HG03520 (cell line): ENCODE measurements at regions not wholly inside any gene's neighbourhood (a gene's known extent, or its start where the extent isn't known, plus 50 kb on each side); places are given as distances from the start of the nearest gene placed in this dataset.

Experiments used
- ATAC-seq: cut with Tn5 transposase; IDR thresholded peaks from one replicate; pipeline ENCODE4 v1.9.1; 2021; ENCODE audit warnings: mild to moderate bottlenecking, moderate library complexity; ENCODE audit not compliant: unreplicated experiment

GRCh38 chr20:40244286-40244685 is 444.8 kb downstream of the MAFB start:
- ATAC-seq: no peak

DNA sequence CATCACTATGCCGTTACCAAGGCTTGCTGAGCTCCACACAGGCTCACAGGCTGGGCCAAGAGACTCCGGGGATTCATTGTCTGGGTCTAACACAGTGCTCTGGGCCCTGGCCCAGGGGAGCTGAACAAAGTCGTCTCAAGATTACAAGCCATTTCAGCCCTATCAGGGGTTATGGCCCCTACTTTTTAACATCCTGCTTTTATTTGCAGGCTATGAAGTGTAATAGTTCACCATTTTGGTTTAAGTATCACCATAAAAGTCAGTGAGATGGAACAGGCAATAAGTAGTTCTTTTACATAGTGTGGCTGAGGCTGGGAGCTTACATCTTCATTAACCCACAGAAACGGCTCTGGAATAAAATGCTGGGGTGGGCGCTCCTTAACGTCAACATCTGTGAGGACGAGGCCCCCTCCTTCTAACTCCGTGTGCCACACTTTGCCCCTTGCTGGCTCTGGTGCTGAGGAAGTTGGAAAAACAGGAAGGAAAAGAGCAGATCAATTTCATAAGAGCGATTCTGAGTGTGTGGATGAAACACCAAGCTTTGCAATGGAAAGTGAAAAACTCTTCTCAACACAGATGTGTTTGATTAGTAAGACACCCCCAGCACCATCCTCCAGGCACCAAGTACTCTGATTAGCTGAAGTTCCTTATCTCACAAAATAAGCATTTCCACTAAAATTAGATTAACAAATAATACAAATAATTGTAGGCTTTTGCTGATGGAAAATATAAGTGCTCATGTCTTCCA is 447.3 kb downstream of the MAFB start:
- ATAC-seq: no peak

DNA sequence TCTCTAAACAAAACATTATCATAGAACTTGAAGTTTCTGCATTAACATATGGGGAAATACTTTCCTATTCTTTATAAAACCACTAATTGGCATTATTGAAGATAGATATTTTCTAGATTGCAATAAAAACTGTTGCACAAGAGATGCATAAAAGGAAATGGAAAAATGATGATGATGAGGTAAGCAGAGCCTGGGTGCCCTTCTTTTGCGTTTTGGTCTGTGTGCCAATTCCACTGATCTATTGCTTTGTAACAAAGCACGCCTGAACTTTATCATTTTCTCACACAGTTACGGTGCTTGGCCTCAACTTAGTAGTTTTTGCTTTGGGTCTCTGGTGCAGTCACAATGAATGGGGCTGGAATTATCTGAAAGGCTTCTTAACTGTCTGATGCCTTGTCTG is 450.5 kb downstream of the MAFB start:
- no peak for ATAC-seq

DNA sequence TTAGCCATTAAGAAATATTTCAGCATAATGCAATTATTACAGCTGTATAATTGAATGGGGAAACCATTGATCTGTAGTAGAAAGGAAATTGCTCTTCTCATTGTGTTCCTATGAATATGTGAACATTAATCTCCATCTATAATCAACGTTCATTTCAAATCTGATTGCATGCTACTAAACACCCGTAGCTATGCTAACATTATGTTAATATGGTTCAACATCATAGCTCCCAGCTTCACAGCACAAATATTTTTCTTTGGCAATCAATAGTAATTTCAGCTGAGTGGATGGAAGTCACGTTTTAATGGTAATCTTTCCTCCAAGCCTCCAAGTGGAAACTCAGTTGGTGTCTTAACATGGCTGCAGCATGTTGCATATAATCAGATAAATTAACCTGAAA is 454.4 kb downstream of the MAFB start:
- ATAC-seq: no peak

DNA sequence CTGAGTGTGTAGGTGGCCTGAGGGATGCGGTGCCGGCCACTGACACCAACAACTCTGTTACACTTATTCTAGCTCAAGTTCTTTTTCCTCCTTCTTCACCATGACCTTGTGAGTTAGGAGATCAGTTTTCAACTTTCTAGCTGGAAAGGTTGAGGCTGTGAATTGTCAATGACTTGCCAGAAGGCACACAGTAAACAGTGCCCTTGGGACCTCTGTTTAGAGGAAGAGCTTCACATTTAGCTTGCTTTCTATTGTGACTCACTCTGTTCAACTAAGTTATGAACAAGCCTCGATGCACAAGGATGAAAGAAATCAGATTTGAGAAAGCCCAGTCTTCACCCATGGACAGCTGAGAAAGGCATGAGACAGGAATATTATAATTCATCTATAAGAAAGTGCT is 455.6 kb downstream of the MAFB start:
- no peak for ATAC-seq

DNA sequence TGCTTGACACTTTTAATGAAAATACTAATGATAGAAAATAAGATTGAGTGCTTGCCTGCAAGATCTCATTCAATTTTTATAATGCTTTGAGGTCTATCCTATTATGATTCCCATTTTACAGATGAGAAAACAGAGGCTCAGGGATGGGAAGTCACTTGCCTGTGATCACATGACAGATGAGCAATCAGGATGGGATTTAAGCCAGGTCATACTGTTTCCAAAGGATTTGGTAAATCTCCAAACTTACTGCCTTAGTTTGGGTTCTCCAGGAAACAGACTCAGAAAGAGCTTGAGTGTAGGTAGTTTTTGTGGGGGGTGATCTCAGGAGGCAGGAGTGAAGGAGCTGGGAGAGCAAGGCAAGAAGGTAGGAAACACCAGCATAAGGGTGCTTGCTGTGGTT is 456.3 kb downstream of the MAFB start:
- no peak for ATAC-seq

- no peak for ATAC-seq
Observed at GRCh38 chr20:40232273-40232672, 456.8 kb downstream of the MAFB start.

DNA sequence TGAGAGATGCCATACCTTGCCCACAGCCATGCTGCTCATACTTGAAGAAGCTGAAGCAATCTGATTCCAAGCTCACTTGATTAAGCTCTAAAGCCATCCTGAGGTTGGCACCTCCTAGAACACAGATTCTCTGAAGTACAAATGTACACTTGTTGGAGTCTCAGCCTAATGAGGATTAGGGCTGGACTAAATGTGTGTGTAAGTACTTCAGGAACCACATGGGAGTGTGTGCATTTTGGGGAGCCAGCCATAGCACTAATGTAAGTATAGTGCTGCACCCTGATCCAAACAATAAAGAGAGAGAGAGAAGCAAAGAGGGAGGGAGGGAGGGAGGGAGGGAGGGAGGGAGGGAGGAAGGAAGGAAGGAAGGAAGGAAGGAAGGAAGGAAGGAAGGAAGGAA is 458.6 kb downstream of the MAFB start:
- ATAC-seq: no peak

DNA sequence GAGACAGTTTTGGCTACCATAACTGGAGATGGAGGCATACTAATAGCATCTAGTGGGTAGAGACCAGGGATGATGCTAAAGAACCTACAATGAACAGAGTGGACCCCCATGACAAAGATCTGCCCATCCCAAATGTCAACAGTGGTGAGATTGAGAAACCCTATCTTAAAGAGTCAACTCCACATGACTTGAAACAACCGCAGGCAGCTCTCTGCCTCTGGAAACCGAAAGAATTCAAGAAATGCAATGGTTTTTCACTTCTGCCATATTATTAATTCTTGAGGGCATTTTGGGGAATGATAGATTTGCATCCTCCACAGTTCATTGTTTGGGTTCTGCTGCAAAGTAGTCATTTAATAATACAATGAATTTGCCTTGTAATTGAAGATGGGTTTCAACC is 463.4 kb downstream of the MAFB start:
- ATAC-seq: no peak

- ATAC-seq: no peak
Observed at GRCh38 chr20:40223810-40224209, 465.2 kb downstream of the MAFB start.

DNA sequence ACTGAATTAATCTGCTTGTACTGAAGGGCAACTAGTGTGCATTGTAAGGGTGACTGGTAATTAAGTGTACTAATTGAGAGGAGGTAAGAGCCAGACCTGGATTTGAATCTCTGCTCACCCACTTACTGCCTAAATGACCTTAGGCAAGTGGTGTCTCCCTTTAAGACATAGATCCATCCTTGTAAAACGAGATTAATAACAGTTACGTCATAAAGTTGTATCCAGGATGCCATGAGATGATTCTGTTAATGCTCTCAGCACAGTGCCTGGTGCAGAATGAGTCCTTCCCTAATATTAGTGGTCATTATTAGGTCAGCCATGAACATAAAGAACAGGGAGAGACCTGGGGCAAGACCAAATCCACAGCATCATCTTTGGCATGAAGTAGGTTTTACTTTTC is 470.1 kb downstream of the MAFB start:
- no peak for ATAC-seq

DNA sequence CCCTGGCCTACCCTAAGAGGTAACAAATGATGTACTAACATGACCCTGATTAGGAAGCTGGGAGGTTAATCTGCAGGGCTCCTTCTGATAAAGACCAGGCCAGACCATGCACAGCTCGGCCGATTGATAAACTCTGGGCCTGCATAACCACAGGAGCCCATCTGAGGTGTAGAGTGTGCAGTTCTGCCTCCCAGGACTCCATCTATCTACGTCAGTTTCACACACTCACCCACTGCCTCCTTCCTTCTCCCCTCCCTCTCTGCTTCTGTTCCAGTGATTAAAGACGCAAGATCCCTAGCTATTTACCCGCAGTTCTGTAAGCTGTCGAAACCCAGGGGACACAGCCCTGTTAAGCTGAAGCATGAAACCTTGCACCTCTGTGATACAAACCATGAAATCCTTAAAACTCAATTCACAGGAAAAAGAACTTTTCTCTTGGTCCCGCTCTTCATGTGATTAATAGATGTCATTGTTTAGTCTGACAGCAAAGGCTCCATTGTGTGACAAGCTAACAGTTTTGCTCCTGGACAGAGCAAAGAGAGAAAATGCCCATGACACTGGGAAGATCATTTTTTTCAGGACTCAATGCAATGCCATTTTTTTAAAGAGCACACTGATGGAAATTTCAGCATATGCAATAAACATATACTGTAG is 470.6 kb downstream of the MAFB start:
- ATAC-seq: no peak

GRCh38 chr20:40207655-40208054 is 481.4 kb downstream of the MAFB start:
- no peak for ATAC-seq

- no peak for ATAC-seq
Observed at GRCh38 chr20:40205971-40206370, 483.1 kb downstream of the MAFB start.

GRCh38 chr20:40203032-40203431 is 486.0 kb downstream of the MAFB start:
- ATAC-seq: no peak

- ATAC-seq: no peak
Observed at GRCh38 chr20:40197691-40198090, 491.3 kb downstream of the MAFB start.

GRCh38 chr20:40196846-40197436 is 492.1 kb downstream of the MAFB start:
- no peak for ATAC-seq

DNA sequence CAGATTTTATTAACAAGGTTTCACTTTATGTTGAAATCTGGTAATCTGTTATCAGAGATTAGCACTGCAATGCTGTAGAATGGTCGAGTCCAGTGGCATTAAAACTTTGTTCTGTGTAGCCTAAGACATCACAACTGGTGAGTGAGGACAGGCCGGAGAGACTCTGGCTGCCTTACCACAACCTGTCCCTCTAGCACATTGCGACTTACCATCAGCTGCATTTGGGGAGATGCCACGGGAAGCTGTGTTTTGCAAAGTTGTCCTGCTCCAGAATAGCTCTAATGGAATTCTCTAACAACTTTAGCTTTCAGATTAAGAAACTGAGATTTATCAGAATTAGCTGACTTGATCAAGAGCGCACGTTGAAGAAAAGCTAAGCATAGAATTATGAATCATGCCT is 493.3 kb downstream of the MAFB start:
- ATAC-seq: no peak

DNA sequence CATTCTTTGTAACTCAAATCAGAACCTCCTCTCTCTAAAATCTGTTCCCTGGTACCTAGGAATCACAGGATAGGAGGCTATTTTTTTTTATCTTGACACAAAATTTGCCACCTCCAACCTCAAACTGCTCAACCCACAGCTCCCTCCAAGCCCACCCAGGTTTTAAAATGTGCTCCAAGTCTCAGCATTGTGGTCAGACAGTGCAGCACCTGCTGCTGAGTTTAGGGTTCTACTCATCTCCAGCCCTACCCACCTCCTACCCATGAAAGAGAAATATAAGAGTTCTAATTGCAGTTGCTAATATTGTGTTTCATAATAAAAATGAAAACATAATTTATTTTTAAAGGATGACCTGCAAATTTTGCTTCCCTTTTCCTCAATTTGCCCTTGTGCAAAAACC is 496.5 kb downstream of the MAFB start:
- ATAC-seq: no peak

DNA sequence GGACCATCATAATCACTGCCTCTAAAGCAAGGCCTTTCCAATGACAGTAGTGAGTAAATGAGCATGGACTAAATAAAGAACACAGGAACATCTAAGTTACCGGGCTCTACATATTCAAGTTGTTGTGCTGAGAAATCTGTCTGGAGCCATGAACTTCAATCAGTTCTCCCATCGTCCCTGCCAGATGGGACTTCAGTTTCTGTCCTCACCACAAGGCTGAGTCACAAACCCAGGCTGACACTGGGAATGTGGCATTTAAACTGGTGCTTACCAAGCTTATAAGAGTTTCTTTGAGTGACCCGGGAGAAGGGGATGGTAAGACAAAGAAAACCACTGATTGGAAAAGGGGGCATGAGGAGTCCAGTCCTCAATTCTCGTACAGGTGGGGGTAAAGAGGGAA is 497.0 kb downstream of the MAFB start:
- ATAC-seq: no peak

DNA sequence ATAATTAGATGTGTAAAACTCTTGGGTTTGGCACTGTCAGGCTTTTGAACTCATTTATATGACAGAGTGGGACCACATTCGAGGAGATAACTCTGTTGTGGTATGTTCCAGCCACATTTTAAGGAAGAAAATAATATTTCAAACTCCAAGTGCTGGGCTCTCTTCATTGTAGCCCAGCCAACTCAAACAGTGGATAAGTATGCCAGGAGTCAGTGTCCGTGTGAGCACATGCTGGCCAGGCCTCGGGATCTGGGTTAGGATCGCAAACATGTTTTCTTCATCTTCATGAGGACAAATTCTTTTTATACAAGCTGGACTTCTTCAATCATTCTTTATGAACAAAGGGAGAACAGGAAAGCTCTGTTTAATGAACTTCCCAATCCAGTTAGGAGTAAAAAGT is 497.5 kb downstream of the MAFB start:
- ATAC-seq: no peak

- no peak for ATAC-seq
Observed at GRCh38 chr20:40189621-40190020, 499.4 kb downstream of the MAFB start.
